Activated T-helper 2 cell treated with anti-CD3 and anti-CD28 coated beads, Interferon-gamma antibody, Interleukin-2, Interleukin-4, amounts not matched to agents 10 μg/mL and 5 μg/mL and 100 μg/mL, durations not matched to agents 14 hours and 24 hours and 36 hours (primary cell): ENCODE measurements at regions not wholly inside any gene's neighbourhood (a gene's known extent, or its start where the extent isn't known, plus 50 kb on each side); places are given as distances from the start of the nearest gene placed in this dataset.
"Not testable (repeated sequence)": the region's sequence is repeated elsewhere in the genome, so short reads cannot be mapped to it uniquely, and the experiment has no call there.

Source experiments
- DNase-seq: peaks from one replicate; pipeline ENCODE4 v3.0.0; 2021; ENCODE audit warnings: low spot score
- H3K27ac Mint-ChIP-seq: one replicate; pipeline ENCODE4 v1.8.0; 2021; ENCODE audit warnings: mixed read lengths
- H3K27me3 Mint-ChIP-seq: one replicate; pipeline ENCODE4 v1.8.0; 2021; ENCODE audit warnings: low read depth, mixed read lengths
- H3K36me3 Mint-ChIP-seq: one replicate; pipeline ENCODE4 v1.8.0; 2021; ENCODE audit warnings: low read depth, mixed read lengths
- H3K4me1 Mint-ChIP-seq: one replicate; pipeline ENCODE4 v1.8.0; 2021; ENCODE audit warnings: low read depth, mixed read lengths
- H3K4me3 Mint-ChIP-seq: one replicate; pipeline ENCODE4 v1.8.0; 2021; ENCODE audit warnings: low read depth, mild to moderate bottlenecking, moderate library complexity, mixed read lengths
- H3K9me3 Mint-ChIP-seq: one replicate; pipeline ENCODE4 v1.8.0; 2021; ENCODE audit warnings: mixed read lengths
- intact Hi-C: fragments of 100-400 bp; cut with micrococcal nuclease; formaldehyde crosslinking; loops from one replicate; pipeline ENCODE4 v1.15.1; 2023

DNA sequence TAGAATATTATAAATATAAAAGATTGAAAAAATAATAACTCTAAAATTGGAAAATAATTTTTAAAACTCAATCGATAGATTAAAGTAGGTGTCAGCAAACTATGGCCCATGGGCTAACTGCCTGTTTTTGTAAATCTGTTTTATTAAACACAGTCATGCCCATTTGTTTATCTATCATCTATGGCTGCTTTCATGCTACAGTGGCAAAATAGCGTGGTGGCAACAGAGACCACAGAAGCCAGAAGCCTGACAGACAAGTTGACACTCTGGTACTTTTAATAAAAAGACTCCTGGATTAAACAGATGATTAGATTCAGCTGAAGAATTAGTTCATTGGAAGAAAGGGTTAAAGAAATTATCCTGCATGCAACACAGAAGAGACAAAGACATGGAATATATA, 400.7 kb upstream of the RORB start:
- Mint-ChIP-seq H3K36me3 (no peaks in the 10 kb centered on the region), H3K4me1 (peaks cover 1% of the 10 kb centered on the region), H3K27ac (no peak overlapping the region), H3K9me3 (no peaks in the 10 kb centered on the region), H3K4me3 (no peak overlapping the region), H3K27me3 (no peaks in the 10 kb centered on the region)
- intact Hi-C loops: no loop called here
- DNase-seq: no peak

GRCh38 chr9:74100042-74100441, 397.1 kb upstream of the RORB start:
- Mint-ChIP-seq H3K4me1 (peaks cover 1% of the 10 kb centered on the region), H3K27me3 (no peaks in the 10 kb centered on the region), H3K4me3 (no peak overlapping the region), H3K36me3 (no peaks in the 10 kb centered on the region), H3K9me3 (peaks cover 11% of the 10 kb centered on the region), H3K27ac (no peak overlapping the region)
- intact Hi-C loops: no loop called here
- no peak for DNase-seq

GRCh38 chr9:74102148-74102547, 395.0 kb upstream of the RORB start:
- H3K27me3 Mint-ChIP-seq, H3K36me3 Mint-ChIP-seq, H3K27ac Mint-ChIP-seq, DNase-seq, H3K4me1 Mint-ChIP-seq, H3K4me3 Mint-ChIP-seq, intact Hi-C loops: not testable (repeated sequence)
- peaks cover 11% of the 10 kb centered on the region for H3K9me3 Mint-ChIP-seq

GRCh38 chr9:74102702-74103101, 394.4 kb upstream of the RORB start:
- Mint-ChIP-seq H3K36me3 (no peaks in the 10 kb centered on the region), H3K9me3 (peaks cover 11% of the 10 kb centered on the region), H3K4me3 (no peak overlapping the region), H3K27ac (no peak overlapping the region), H3K4me1 (no peaks in the 10 kb centered on the region), H3K27me3 (no peaks in the 10 kb centered on the region)
- intact Hi-C loops: no loop called here
- DNase-seq: no peak

GRCh38 chr9:74107692-74108091, 389.4 kb upstream of the RORB start:
- intact Hi-C loops: no loop called here

GRCh38 chr9:74115976-74116375, 381.2 kb upstream of the RORB start:
- Mint-ChIP-seq H3K36me3 (no peaks in the 10 kb centered on the region), H3K27ac (no peak overlapping the region), H3K27me3 (no peaks in the 10 kb centered on the region), H3K4me1 (peaks cover 5% of the 10 kb centered on the region), H3K9me3 (peaks cover 4% of the 10 kb centered on the region), H3K4me3 (no peak overlapping the region)
- no peak for DNase-seq
- intact Hi-C loops: no loop called here

More at GRCh38 chr9:74107692-74108091, 389.4 kb upstream of the RORB start:
- H3K27ac Mint-ChIP-seq: no peak overlapping the region
- DNase-seq: no peak
- H3K4me3 Mint-ChIP-seq: no peak overlapping the region
- H3K9me3 Mint-ChIP-seq: peaks cover 1% of the 10 kb centered on the region
- H3K4me1 Mint-ChIP-seq: no peaks in the 10 kb centered on the region
- H3K36me3 Mint-ChIP-seq: no peaks in the 10 kb centered on the region
- H3K27me3 Mint-ChIP-seq: no peaks in the 10 kb centered on the region

DNA sequence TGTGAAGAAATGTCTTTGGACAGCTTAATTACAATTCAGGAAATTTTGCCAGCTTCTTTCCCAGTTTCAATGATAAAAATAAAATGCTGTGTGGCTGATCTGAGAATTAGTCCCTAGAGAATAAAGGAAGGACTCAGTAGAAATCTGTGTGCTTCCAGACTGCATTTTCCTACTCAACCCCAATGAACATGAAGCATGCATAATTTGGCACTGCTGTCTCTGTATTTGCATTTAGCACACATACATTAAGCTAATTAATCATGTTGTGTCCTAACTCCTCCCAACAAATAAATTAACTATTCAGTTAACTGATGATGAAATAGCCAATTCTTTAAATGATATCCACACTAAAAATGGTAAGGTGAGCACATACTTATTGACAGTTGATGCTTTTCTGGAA, 380.0 kb upstream of the RORB start:
- peaks cover 12% of the 10 kb centered on the region for H3K9me3 Mint-ChIP-seq
- intact Hi-C loops: no loop called here

DNA sequence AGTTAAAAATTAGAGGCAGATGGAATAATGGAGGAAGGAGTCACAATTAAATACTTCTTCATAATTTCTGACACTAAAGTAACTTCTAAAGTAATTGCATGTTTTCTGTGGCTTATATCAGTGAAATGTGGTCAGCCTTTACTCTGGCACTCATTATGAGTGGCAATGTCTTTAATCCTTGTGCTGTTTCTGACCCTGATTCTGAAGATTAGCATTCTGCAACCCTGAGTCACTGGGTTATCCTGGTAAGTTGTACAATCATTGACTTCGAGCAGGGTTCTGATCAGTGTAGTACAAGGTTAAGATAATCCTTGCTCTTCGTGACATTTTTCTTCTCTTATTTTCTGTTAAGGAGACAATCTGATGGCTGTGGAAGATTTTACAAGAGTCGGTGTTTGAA, 379.4 kb upstream of the RORB start:
- intact Hi-C loops: no loop called here
- H3K4me3 Mint-ChIP-seq: no peak overlapping the region
- H3K36me3 Mint-ChIP-seq: peaks cover 3% of the 10 kb centered on the region
- H3K27me3 Mint-ChIP-seq: no peaks in the 10 kb centered on the region
- peaks cover 16% of the 10 kb centered on the region for H3K9me3 Mint-ChIP-seq
- H3K4me1 Mint-ChIP-seq: peaks cover 17% of the 10 kb centered on the region
- no peak for DNase-seq
- no peak overlapping the region for H3K27ac Mint-ChIP-seq

More for the DNA sequence above, 380.0 kb upstream of the RORB start:
- H3K36me3 Mint-ChIP-seq: no peaks in the 10 kb centered on the region
- H3K4me3 Mint-ChIP-seq: no peak overlapping the region
- H3K27me3 Mint-ChIP-seq: no peaks in the 10 kb centered on the region
- peaks cover 11% of the 10 kb centered on the region for H3K4me1 Mint-ChIP-seq
- H3K27ac Mint-ChIP-seq: no peak overlapping the region
- DNase-seq: no peak

- Mint-ChIP-seq H3K4me1 (peaks cover 19% of the 10 kb centered on the region), H3K36me3 (peaks cover 4% of the 10 kb centered on the region), H3K27ac (no peak overlapping the region), H3K27me3 (no peaks in the 10 kb centered on the region), H3K9me3 (peaks cover 23% of the 10 kb centered on the region), H3K4me3 (no peak overlapping the region)
- DNase-seq: no peak
- intact Hi-C loops: loop anchor here (5.0 to 10.0 kb wide), 2 partner anchors 125 to 1027 kb away; no protein-coding TSS in a partner anchor
Observed at GRCh38 chr9:74120061-74120460, 377.1 kb upstream of the RORB start.

GRCh38 chr9:74120470-74120869, 376.7 kb upstream of the RORB start:
- Mint-ChIP-seq H3K4me3 (no peak overlapping the region), H3K4me1 (peaks cover 19% of the 10 kb centered on the region), H3K9me3 (peaks cover 23% of the 10 kb centered on the region), H3K27ac (peak overlapping the region; percentile 24), H3K36me3 (peaks cover 4% of the 10 kb centered on the region), H3K27me3 (no peaks in the 10 kb centered on the region)
- intact Hi-C loops: loop anchor here (5.0 to 10.0 kb wide), 2 partner anchors 124 to 1027 kb away; no protein-coding TSS in a partner anchor
- DNase-seq: no peak

DNA sequence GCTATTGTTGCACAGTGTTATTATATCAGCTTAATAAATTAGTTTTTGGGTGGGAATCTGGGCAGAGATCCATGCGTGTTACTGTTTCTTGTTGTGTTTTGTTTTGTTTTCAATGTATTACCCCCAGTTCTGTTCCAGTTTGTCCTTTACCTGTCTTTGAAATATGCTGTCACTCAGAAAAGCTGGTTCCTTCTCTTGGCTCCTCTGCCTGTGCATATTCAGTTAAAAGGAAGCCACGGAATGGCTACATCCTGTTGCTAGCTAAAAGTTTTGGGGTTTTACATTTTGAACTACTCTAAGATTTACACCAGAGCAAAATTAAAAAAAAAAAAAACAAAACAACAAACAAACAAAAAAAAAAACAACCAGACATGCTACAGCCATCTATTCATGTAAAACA, 374.9 kb upstream of the RORB start:
- H3K4me3 Mint-ChIP-seq: no peak overlapping the region
- no peak overlapping the region for H3K27ac Mint-ChIP-seq
- no peak for DNase-seq
- peaks cover 4% of the 10 kb centered on the region for H3K36me3 Mint-ChIP-seq
- no peaks in the 10 kb centered on the region for H3K27me3 Mint-ChIP-seq
- H3K4me1 Mint-ChIP-seq: peaks cover 19% of the 10 kb centered on the region
- H3K9me3 Mint-ChIP-seq: peaks cover 23% of the 10 kb centered on the region
- intact Hi-C loops: loop anchor here (2.0 to 10.0 kb wide), 3 partner anchors 123 to 1025 kb away; no protein-coding TSS in a partner anchor

DNA sequence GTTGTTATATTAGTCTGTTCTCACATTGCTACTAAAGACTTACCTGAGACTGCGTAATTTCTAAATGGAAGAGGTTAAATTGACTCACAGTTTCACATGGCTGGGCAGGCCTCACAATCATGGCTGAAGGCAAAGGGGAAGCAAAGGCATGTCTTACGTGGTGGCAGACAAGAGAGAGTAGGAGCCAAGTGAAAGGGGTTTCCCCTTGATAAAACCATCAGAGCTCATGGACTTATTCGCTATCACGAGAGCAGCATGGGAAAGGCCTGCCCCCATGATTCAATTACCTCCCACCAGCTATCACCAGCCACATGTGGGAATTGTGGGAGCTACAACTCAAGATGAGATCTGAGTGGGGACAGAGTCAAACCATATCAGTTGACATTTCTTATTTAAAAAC, 374.5 kb upstream of the RORB start:
- no peak overlapping the region for H3K4me3 Mint-ChIP-seq
- H3K9me3 Mint-ChIP-seq: peaks cover 23% of the 10 kb centered on the region
- DNase-seq: no peak
- intact Hi-C loops: loop anchor here (2.0 to 10.0 kb wide), 3 partner anchors 122 to 1025 kb away; no protein-coding TSS in a partner anchor
- peaks cover 17% of the 10 kb centered on the region for H3K4me1 Mint-ChIP-seq
- peaks cover 4% of the 10 kb centered on the region for H3K36me3 Mint-ChIP-seq
- H3K27me3 Mint-ChIP-seq: no peaks in the 10 kb centered on the region
- peak overlapping the region; percentile 78 for H3K27ac Mint-ChIP-seq

GRCh38 chr9:74125941-74126340, 371.2 kb upstream of the RORB start:
- Mint-ChIP-seq H3K27me3 (no peaks in the 10 kb centered on the region), H3K4me1 (peaks cover 15% of the 10 kb centered on the region), H3K27ac (no peak overlapping the region), H3K36me3 (peaks cover 4% of the 10 kb centered on the region), H3K9me3 (peaks cover 19% of the 10 kb centered on the region), H3K4me3 (no peak overlapping the region)
- intact Hi-C loops: loop anchor here (10.0 kb wide), 1 partner anchor 119 kb away; no protein-coding TSS in a partner anchor
- no peak for DNase-seq

DNA sequence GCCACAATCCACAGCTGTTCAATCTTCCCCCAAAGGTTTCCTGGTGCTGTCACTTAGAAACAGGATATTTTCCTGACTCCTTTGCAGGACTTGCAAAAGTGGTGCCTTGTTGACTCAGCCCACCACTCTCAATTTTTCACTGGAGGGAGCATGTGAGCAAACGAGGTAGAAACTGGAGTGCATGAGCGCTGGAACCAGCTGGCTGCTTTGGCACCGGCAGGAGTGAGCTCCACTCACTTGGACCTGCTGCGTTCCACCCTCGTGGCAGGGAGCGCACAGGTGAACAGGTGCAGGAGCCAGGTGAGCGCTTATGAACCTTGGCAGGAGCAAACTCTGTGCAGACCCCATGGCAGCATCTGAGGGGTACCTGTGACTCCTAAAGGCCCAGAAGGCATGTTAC, 364.1 kb upstream of the RORB start:
- no peaks in the 10 kb centered on the region for H3K36me3 Mint-ChIP-seq
- no peaks in the 10 kb centered on the region for H3K27me3 Mint-ChIP-seq
- H3K27ac Mint-ChIP-seq: no peak overlapping the region
- intact Hi-C loops: no loop called here
- no peak for DNase-seq
- H3K4me3 Mint-ChIP-seq: no peak overlapping the region
- H3K9me3 Mint-ChIP-seq: no peaks in the 10 kb centered on the region
- no peaks in the 10 kb centered on the region for H3K4me1 Mint-ChIP-seq
